HEK293T (cell line): ENCODE measurements at regions not wholly inside any gene's neighbourhood (a gene's known extent, or its start where the extent isn't known, plus 50 kb on each side); places are given as distances from the start of the nearest gene placed in this dataset.

Source experiments
- BHLHE40 ChIP-seq: fragments of 450-650 bp; IDR thresholded peaks from 2 replicates; pipeline ENCODE4 v1.6.1; 2016; ENCODE audit warnings: mild to moderate bottlenecking, moderate library complexity, borderline replicate concordance
- FOXK2 ChIP-seq: fragments of 450-650 bp; IDR thresholded peaks from 2 replicates; pipeline ENCODE4 v1.6.1; 2016; ENCODE audit warnings: mild to moderate bottlenecking
- NFRKB ChIP-seq: fragments of 450-650 bp; IDR thresholded peaks from 2 replicates; pipeline ENCODE4 v1.6.1; 2016; ENCODE audit warnings: mild to moderate bottlenecking, moderate library complexity
- SUZ12 ChIP-seq: fragments of 450-650 bp; IDR thresholded peaks from 2 replicates; pipeline ENCODE4 v1.6.1; 2016; ENCODE audit warnings: mild to moderate bottlenecking
- TARDBP ChIP-seq: fragments of 450-650 bp; IDR thresholded peaks from 2 replicates; pipeline ENCODE4 v1.6.1; 2016
- ZNF384 ChIP-seq: fragments of 450-650 bp; IDR thresholded peaks from 2 replicates; pipeline ENCODE4 v1.6.1; 2016

DNA sequence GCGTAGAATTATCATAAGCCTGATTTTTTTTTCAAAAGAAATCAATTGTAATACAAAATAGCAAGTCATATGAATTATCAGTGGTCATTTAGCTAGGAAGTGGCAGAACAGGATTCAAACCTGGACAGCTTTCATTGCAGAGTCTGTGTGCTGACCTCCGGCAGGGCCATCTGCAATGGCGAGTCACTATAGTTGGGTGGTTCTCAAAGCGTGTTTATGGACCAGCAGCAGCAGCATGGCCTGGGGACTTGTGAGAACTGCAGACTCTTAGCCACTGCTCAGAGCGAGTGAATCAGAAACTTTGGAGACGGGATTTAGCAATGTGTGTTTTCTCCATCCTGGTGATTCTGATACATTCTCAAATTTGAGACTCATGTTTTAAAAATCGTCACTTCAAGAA, 202.3 kb upstream of the SUCLG2 start:
- TF ChIP-seq TARDBP = no peak
- TF ChIP-seq SUZ12 = no peak
- TF ChIP-seq NFRKB = no peak
- TF ChIP-seq ZNF384 = no peak
- TF ChIP-seq BHLHE40 = no peak
- no peak for TF ChIP-seq FOXK2
